HL-60 (cell line): ENCODE measurements at regions not wholly inside any gene's neighbourhood (a gene's known extent, or its start where the extent isn't known, plus 50 kb on each side); places are given as distances from the start of the nearest gene placed in this dataset.
"Not testable (repeated sequence)": the region's sequence is repeated elsewhere in the genome, so short reads cannot be mapped to it uniquely, and the experiment has no call there.

Source experiments
- DNase-seq, 2 experiments: peaks; one replicate each; pipeline ENCODE4 v3.0.0-alpha.2; 2010 to 2020; ENCODE audit warnings: low read depth in 1 of 2, low spot score in 1 of 2
- H3K27ac ChIP-seq: fragments of 250-450 bp; sonication (Bioruptor Pico); replicated peaks from 2 replicates; pipeline ENCODE4 v1.5.1; 2020; ENCODE audit warnings: mild to moderate bottlenecking, moderate library complexity
- H3K27me3 ChIP-seq: fragments of 250-450 bp; sonication (Bioruptor Pico); 2 replicates; pipeline ENCODE4 v1.5.1; 2021; ENCODE audit warnings: mild to moderate bottlenecking, moderate library complexity; ENCODE audit not compliant: insufficient read depth, poor library complexity, severe bottlenecking
- H3K4me3 ChIP-seq: replicated peaks from 2 replicates; pipeline ENCODE4 v1.5.1; 2011; ENCODE audit warnings: mild to moderate bottlenecking, control low read depth, low read length; ENCODE audit not compliant: insufficient read depth
- GABPA ChIP-seq: IDR thresholded peaks from 2 replicates; pipeline ENCODE4 v1.6.1; 2012; ENCODE audit warnings: low read depth
- POLR2AphosphoS5 ChIP-seq: IDR thresholded peaks from 2 replicates; pipeline ENCODE4 v1.6.1; 2012; ENCODE audit warnings: low read depth
- SPI1 ChIP-seq: IDR thresholded peaks from 2 replicates; pipeline ENCODE4 v1.6.1; 2012; ENCODE audit warnings: low read depth, mild to moderate bottlenecking, borderline replicate concordance
- TF ChIP-seq, protein P1 (sequence below): IDR thresholded peaks from 2 replicates; pipeline ENCODE4 v1.6.1; 2012; ENCODE audit warnings: low read depth; ENCODE audit not compliant: insufficient replicate concordance
- TF ChIP-seq, protein P2 (sequence below): IDR thresholded peaks from one replicate; pipeline ENCODE4 v1.5.1; 2011; ENCODE audit warnings: low read length, control low read depth, inconsistent platforms; ENCODE audit not compliant: insufficient read depth

DNA sequence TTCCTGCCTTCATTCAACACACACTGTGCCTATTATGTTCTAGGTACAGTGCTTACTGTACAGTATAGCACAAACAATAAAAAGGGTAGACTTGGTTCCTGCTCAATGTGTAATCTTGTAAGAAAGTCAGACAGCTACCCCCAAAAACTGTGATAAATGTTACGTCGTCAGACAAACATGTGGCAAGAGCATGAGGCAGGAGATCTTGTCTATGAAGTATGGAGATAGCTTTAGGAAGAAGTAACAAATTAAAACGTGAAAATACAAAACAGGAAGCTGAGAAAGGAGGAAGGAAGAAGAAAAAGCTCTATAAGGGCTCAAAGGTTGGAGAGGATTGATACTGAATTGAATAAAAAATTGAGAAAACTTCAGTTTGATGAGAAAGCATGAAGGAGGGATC, 276.2 kb upstream of the HNRNPA3 start:
- DNase-seq: no peak
- Histone ChIP-seq H3K27me3 (peaks cover 2% of the 10 kb centered on the region), H3K27ac (no peak overlapping the region), H3K4me3 (no peak overlapping the region)
- TF ChIP-seq, protein P1, sequence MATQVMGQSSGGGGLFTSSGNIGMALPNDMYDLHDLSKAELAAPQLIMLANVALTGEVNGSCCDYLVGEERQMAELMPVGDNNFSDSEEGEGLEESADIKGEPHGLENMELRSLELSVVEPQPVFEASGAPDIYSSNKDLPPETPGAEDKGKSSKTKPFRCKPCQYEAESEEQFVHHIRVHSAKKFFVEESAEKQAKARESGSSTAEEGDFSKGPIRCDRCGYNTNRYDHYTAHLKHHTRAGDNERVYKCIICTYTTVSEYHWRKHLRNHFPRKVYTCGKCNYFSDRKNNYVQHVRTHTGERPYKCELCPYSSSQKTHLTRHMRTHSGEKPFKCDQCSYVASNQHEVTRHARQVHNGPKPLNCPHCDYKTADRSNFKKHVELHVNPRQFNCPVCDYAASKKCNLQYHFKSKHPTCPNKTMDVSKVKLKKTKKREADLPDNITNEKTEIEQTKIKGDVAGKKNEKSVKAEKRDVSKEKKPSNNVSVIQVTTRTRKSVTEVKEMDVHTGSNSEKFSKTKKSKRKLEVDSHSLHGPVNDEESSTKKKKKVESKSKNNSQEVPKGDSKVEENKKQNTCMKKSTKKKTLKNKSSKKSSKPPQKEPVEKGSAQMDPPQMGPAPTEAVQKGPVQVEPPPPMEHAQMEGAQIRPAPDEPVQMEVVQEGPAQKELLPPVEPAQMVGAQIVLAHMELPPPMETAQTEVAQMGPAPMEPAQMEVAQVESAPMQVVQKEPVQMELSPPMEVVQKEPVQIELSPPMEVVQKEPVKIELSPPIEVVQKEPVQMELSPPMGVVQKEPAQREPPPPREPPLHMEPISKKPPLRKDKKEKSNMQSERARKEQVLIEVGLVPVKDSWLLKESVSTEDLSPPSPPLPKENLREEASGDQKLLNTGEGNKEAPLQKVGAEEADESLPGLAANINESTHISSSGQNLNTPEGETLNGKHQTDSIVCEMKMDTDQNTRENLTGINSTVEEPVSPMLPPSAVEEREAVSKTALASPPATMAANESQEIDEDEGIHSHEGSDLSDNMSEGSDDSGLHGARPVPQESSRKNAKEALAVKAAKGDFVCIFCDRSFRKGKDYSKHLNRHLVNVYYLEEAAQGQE: no peak
- no peak for TF ChIP-seq SPI1
- TF ChIP-seq, protein P2, sequence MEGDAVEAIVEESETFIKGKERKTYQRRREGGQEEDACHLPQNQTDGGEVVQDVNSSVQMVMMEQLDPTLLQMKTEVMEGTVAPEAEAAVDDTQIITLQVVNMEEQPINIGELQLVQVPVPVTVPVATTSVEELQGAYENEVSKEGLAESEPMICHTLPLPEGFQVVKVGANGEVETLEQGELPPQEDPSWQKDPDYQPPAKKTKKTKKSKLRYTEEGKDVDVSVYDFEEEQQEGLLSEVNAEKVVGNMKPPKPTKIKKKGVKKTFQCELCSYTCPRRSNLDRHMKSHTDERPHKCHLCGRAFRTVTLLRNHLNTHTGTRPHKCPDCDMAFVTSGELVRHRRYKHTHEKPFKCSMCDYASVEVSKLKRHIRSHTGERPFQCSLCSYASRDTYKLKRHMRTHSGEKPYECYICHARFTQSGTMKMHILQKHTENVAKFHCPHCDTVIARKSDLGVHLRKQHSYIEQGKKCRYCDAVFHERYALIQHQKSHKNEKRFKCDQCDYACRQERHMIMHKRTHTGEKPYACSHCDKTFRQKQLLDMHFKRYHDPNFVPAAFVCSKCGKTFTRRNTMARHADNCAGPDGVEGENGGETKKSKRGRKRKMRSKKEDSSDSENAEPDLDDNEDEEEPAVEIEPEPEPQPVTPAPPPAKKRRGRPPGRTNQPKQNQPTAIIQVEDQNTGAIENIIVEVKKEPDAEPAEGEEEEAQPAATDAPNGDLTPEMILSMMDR: no peak
- no peak for TF ChIP-seq POLR2AphosphoS5
- no peak for TF ChIP-seq GABPA

DNA sequence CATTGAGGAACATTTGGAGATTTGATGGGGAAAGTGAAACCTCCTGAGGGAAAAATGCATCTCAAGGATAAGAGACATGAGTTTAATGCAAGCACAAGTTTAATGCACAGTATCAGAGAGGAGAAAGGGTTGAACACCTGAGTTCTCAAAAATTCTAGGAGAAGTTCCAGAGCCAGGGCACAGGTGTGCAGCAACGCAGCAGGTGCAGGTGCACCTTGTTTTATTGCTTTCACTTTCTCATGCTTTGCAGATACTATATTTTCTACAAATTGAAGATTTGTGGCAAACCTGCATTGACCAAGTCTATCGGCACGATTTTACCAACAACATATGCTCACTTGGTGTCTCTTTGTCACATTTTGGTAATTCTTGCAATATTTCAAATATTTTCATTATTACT, 267.6 kb upstream of the HNRNPA3 start:
- Histone ChIP-seq H3K27me3 (no peaks in the 10 kb centered on the region), H3K27ac (no peak overlapping the region), H3K4me3 (no peak overlapping the region)
- DNase-seq: no peak
- TF ChIP-seq GABPA: no peak
- TF ChIP-seq, protein P1: no peak
- no peak for TF ChIP-seq POLR2AphosphoS5
- no peak for TF ChIP-seq SPI1
- TF ChIP-seq, protein P2: no peak

DNA sequence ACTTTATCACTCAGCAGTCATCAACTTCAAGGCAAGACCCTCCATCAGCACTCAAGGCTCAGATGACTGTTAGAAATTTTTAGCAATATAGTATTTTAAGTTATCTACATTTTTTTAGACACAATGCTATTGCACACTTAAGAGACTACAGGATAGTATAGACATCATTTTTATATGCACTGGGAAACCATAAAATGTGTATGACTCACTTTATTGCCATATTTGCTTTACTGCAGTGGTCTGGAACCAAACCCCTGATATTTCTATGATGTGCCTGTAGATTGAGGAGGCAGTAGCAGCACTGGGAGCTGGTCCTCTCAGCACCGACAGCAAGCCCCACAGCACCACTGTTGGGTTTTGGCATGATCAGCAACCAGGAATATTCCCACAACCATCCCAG, 264.8 kb upstream of the HNRNPA3 start:
- TF ChIP-seq POLR2AphosphoS5 (no peak), GABPA (no peak), SPI1 (no peak)
- TF ChIP-seq, protein P2: no peak
- TF ChIP-seq, protein P1: no peak
- no peak for DNase-seq
- Histone ChIP-seq H3K4me3 (no peak overlapping the region), H3K27me3 (no peaks in the 10 kb centered on the region), H3K27ac (no peak overlapping the region)

DNA sequence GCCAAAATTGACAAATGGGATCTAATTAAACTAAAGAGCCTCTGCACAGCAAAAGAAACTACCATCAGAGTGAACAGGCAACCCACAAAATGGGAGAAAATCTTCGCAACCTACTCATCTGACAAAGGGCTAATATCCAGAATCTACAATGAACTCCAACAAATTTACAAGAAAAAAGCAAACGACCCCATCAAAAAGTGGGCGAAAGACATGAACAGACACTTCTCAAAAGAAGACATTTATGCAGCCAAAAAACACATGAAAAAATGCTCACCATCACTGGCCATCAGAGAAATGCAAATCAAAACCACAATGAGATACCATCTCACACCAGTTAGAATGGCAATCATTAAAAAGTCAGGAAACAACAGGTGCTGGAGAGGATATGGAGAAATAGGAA, 261.4 kb upstream of the HNRNPA3 start:
- not testable (repeated sequence) for H3K4me3 ChIP-seq, H3K27me3 ChIP-seq, H3K27ac ChIP-seq, DNase-seq
